CD4-positive, alpha-beta T cell (primary cell): ENCODE measurements at regions not wholly inside any gene's neighbourhood (a gene's known extent, or its start where the extent isn't known, plus 50 kb on each side); places are given as distances from the start of the nearest gene placed in this dataset.

Experiments used
- ATAC-seq: fragments of 200-7000 bp; cut with Tn5 transposase; one replicate; pipeline ENCODE4 v1.10.0; 2022; ENCODE audit warnings: mild to moderate bottlenecking; ENCODE audit not compliant: poor library complexity
- CTCF ChIA-PET: fragments of 350-600 bp; sonication (Branson Sonifier 250); formaldehyde crosslinking; loops from one replicate; lab custom pipeline; 2021; ENCODE audit warnings: antibody characterized with exemption, inconsistent platforms; lab: Charles Lee
- POLR2A ChIA-PET: fragments of 350-600 bp; sonication (Branson Sonifier 250); formaldehyde crosslinking; loops from one replicate; lab custom pipeline; 2021; ENCODE audit warnings: antibody characterized with exemption, inconsistent platforms; lab: Charles Lee
- DNase-seq, 14 experiments: peaks; one replicate each; pipeline ENCODE4 v3.0.0-alpha.2; 2013 to 2020; ENCODE audit warnings: mixed read lengths in 2 of 14
- H3K27ac ChIP-seq, 2 donors: one replicate each; pipeline versions ENCODE4 v1.5.1 to v1.7.0; 2013; ENCODE audit warnings: low read length in 2 of 2, low read depth in 1 of 2, mild to moderate bottlenecking in 1 of 2
- H3K27me3 ChIP-seq, 2 experiments: 1 replicate in 1 of 2; 2 replicates in 1 of 2; pipeline versions ENCODE4 v1.6.1 to v1.7.0; 2013; ENCODE audit warnings: low read length in 2 of 2, control low read depth in 1 of 2, mild to moderate bottlenecking in 1 of 2, moderate library complexity in 1 of 2; ENCODE audit not compliant: insufficient read depth in 2 of 2, control insufficient read depth in 1 of 2
- H3K36me3 ChIP-seq: one replicate; pipeline ENCODE4 v1.6.1; 2013; ENCODE audit warnings: low read length, control low read depth; ENCODE audit not compliant: insufficient read depth
- H3K4me1 ChIP-seq: one replicate; pipeline ENCODE4 v1.6.1; 2013; ENCODE audit warnings: low read length, control low read depth; ENCODE audit not compliant: insufficient read depth
- H3K4me3 ChIP-seq: one replicate; pipeline ENCODE4 v1.5.1; 2013; ENCODE audit warnings: mild to moderate bottlenecking, low read length, moderate library complexity
- H3K9me3 ChIP-seq, 2 experiments: 1 replicate in 1 of 2; 2 replicates in 1 of 2; pipeline versions ENCODE4 v1.6.1 to v1.7.0; 2013; ENCODE audit warnings: low read length in 2 of 2, mild to moderate bottlenecking in 2 of 2, control low read depth in 1 of 2, moderate library complexity in 1 of 2; ENCODE audit not compliant: control insufficient read depth in 1 of 2, insufficient read depth in 1 of 2
- H3K27ac Mint-ChIP-seq: one replicate; pipeline ENCODE4 v1.8.0; 2020; ENCODE audit warnings: mixed read lengths
- H3K27me3 Mint-ChIP-seq: one replicate; pipeline ENCODE4 v1.8.0; 2021; ENCODE audit warnings: mixed read lengths
- H3K36me3 Mint-ChIP-seq: one replicate; pipeline ENCODE4 v1.8.0; 2021; ENCODE audit warnings: low read depth, mixed read lengths
- H3K4me1 Mint-ChIP-seq: one replicate; pipeline ENCODE4 v1.8.0; 2021; ENCODE audit warnings: low read depth, mixed read lengths
- H3K4me3 Mint-ChIP-seq: one replicate; pipeline ENCODE4 v1.8.0; 2020; ENCODE audit warnings: mild to moderate bottlenecking, mixed read lengths
- H3K9me3 Mint-ChIP-seq: one replicate; pipeline ENCODE4 v1.8.0; 2020; ENCODE audit warnings: mixed read lengths
- intact Hi-C, 2 experiments: fragments of 100-400 bp; cut with DNase I in 1 of 2; cut with micrococcal nuclease in 1 of 2; formaldehyde crosslinking; loops; one replicate each; pipeline versions ENCODE4 v1.15.1 to v1.9.0; 2023 to 2025; cut with DNase I, micrococcal nuclease
- TF ChIP-seq, protein P1 (sequence below): fragments of 200-600 bp; IDR thresholded peaks from one replicate; pipeline ENCODE4 v1.8.0; 2022; ENCODE audit warnings: antibody characterized with exemption, mild to moderate bottlenecking

DNA sequence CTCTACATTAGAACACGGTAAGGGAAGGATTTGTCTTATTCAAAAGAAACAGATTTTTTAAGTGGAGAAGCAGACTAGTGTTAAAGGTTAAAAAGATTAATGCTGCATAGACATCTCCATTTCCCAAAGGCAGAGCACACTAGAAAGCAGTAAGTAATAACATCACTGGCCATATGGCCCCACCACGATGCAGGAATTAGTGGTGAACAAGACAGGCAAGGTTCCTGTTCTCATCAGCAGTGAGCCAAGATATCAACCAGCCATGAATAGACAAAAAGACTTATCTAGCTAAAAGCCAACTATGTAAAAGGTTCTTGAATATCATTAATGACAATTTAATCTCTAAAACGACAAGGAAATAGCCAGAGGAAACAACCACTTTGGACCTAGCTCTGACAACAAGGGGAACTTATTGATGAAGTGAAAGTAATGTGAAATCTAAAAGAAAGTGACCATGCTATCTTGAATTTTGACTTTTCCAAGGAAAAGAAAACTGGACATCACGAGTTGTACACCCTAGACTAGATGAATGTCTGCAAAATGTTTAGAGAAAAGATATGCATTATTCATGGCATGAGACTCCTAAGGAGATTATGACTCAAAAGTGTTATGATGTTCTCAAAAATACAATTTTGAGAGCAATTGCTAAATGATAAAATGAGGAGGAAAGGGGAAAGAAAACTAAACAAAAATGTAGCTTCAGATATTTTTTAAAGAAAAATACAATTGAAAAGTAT, 157.9 kb upstream of the STXBP5 start:
- H3K4me3 Mint-ChIP-seq: no peak overlapping the region
- intact Hi-C loops: no loop called here
- Histone ChIP-seq H3K4me1 (no peaks in the 10 kb centered on the region), H3K9me3 (peaks cover 0 to 15% of the 10 kb centered on the region in 2 experiments), H3K27me3 (no peaks in the 10 kb centered on the region), H3K27ac (no peak overlapping the region), H3K4me3 (no peak overlapping the region), H3K36me3 (no peaks in the 10 kb centered on the region)
- TF ChIP-seq, protein P1, sequence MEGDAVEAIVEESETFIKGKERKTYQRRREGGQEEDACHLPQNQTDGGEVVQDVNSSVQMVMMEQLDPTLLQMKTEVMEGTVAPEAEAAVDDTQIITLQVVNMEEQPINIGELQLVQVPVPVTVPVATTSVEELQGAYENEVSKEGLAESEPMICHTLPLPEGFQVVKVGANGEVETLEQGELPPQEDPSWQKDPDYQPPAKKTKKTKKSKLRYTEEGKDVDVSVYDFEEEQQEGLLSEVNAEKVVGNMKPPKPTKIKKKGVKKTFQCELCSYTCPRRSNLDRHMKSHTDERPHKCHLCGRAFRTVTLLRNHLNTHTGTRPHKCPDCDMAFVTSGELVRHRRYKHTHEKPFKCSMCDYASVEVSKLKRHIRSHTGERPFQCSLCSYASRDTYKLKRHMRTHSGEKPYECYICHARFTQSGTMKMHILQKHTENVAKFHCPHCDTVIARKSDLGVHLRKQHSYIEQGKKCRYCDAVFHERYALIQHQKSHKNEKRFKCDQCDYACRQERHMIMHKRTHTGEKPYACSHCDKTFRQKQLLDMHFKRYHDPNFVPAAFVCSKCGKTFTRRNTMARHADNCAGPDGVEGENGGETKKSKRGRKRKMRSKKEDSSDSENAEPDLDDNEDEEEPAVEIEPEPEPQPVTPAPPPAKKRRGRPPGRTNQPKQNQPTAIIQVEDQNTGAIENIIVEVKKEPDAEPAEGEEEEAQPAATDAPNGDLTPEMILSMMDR: no peak
- H3K9me3 Mint-ChIP-seq: peaks cover 10% of the 10 kb centered on the region
- ChIA-PET CTCF (no interaction called here), POLR2A (no interaction called here)
- no peaks in the 10 kb centered on the region for H3K4me1 Mint-ChIP-seq
- H3K27me3 Mint-ChIP-seq: no peaks in the 10 kb centered on the region
- no peak overlapping the region for H3K27ac Mint-ChIP-seq
- no peaks in the 10 kb centered on the region for H3K36me3 Mint-ChIP-seq
- ATAC-seq: no peak
- DNase-seq: no peak

DNA sequence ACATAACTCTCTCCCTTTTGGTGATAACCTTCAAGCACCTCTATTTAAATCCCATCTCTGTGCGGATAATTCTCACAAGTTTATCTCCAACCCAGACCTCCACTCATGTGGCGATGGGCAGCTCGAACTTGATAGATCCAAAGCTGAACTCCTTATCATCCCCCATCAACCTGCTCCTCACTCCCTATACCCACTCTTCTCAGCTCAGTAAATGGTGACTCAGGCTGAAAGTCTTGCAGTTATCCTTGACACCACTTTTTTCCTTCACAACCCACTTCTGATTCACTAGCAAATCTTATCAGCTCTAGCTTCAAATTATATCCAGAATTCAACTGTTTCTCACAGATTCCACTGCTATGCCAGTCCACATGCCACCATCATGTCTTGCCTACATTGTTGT, 155.3 kb upstream of the STXBP5 start:
- Histone ChIP-seq H3K4me1 (no peaks in the 10 kb centered on the region), H3K4me3 (no peak overlapping the region), H3K36me3 (no peaks in the 10 kb centered on the region), H3K9me3 (peaks cover 0 to 9% of the 10 kb centered on the region in 2 experiments), H3K27me3 (no peaks in the 10 kb centered on the region), H3K27ac (no peak overlapping the region)
- Mint-ChIP-seq H3K36me3 (no peaks in the 10 kb centered on the region), H3K27ac (no peak overlapping the region), H3K4me1 (no peaks in the 10 kb centered on the region), H3K27me3 (no peaks in the 10 kb centered on the region), H3K9me3 (peaks cover 3% of the 10 kb centered on the region), H3K4me3 (no peak overlapping the region)
- TF ChIP-seq, protein P1: no peak
- POLR2A ChIA-PET: no interaction called here
- intact Hi-C loops: no loop called here
- ATAC-seq: no peak
- no peak for DNase-seq
- CTCF ChIA-PET: no interaction called here

GRCh38 chr6:147053311-147053921, 150.8 kb upstream of the STXBP5 start:
- Mint-ChIP-seq H3K9me3 (no peaks in the 10 kb centered on the region), H3K4me3 (no peak overlapping the region), H3K27me3 (no peaks in the 10 kb centered on the region), H3K27ac (no peak overlapping the region), H3K36me3 (no peaks in the 10 kb centered on the region), H3K4me1 (no peaks in the 10 kb centered on the region)
- H3K4me1 ChIP-seq: no peaks in the 10 kb centered on the region
- TF ChIP-seq, protein P1: no peak
- DNase-seq (no peak), ATAC-seq (no peak)
- H3K4me3 ChIP-seq: no peak overlapping the region
- no peaks in the 10 kb centered on the region for H3K27me3 ChIP-seq
- H3K9me3 ChIP-seq: no peaks in the 10 kb centered on the region
- ChIA-PET POLR2A (interaction anchor here (0.6 kb wide), 1 partner anchor 79 kb away, joined by 3 read pairs; no protein-coding TSS in a partner anchor), CTCF (no interaction called here)
- H3K27ac ChIP-seq: no peak overlapping the region
- H3K36me3 ChIP-seq: no peaks in the 10 kb centered on the region
- intact Hi-C loops: no loop called here
